HG03159 (cell line): ENCODE measurements at regions not wholly inside any gene's neighbourhood (a gene's known extent, or its start where the extent isn't known, plus 50 kb on each side); places are given as distances from the start of the nearest gene placed in this dataset.
"Not testable (repeated sequence)": the region's sequence is repeated elsewhere in the genome, so short reads cannot be mapped to it uniquely, and the experiment has no call there.

Experiments used
- ATAC-seq: cut with Tn5 transposase; IDR thresholded peaks from one replicate; pipeline ENCODE4 v1.9.1; 2021; ENCODE audit warnings: mild to moderate bottlenecking, moderate library complexity; ENCODE audit not compliant: unreplicated experiment

GRCh38 chr2:87657915-87658314 is 90.0 kb upstream of the PLGLB2 start:
- ATAC-seq = not testable (repeated sequence)

GRCh38 chr2:87658357-87658756 is 89.5 kb upstream of the PLGLB2 start:
- not testable (repeated sequence) for ATAC-seq

- ATAC-seq = not testable (repeated sequence)
Measured at GRCh38 chr2:87658976-87659375, 88.9 kb upstream of the PLGLB2 start.

GRCh38 chr2:87660164-87660563 is 87.7 kb upstream of the PLGLB2 start:
- not testable (repeated sequence) for ATAC-seq

GRCh38 chr2:87662316-87663290 is 85.3 kb upstream of the PLGLB2 start:
- ATAC-seq = not testable (repeated sequence)

- ATAC-seq = not testable (repeated sequence)
Measured at GRCh38 chr2:87663347-87663746, 84.5 kb upstream of the PLGLB2 start.

GRCh38 chr2:87667027-87667426 is 80.9 kb upstream of the PLGLB2 start:
- ATAC-seq = not testable (repeated sequence)

GRCh38 chr2:87668361-87668760 is 79.5 kb upstream of the PLGLB2 start:
- not testable (repeated sequence) for ATAC-seq

- ATAC-seq = not testable (repeated sequence)
Measured at GRCh38 chr2:87669633-87670231, 78.2 kb upstream of the PLGLB2 start.

GRCh38 chr2:87672404-87672803 is 75.5 kb upstream of the PLGLB2 start:
- not testable (repeated sequence) for ATAC-seq

- ATAC-seq = not testable (repeated sequence)
Measured at GRCh38 chr2:87674729-87675128, 73.2 kb upstream of the PLGLB2 start.

- ATAC-seq = not testable (repeated sequence)
Measured at GRCh38 chr2:87675487-87675886, 72.4 kb upstream of the PLGLB2 start.

- not testable (repeated sequence) for ATAC-seq
Measured at GRCh38 chr2:87677421-87677923, 70.4 kb upstream of the PLGLB2 start.

- ATAC-seq = not testable (repeated sequence)
Measured at GRCh38 chr2:87678742-87679173, 69.1 kb upstream of the PLGLB2 start.

- ATAC-seq = not testable (repeated sequence)
Measured at GRCh38 chr2:87679950-87680349, 67.9 kb upstream of the PLGLB2 start.

GRCh38 chr2:87680691-87681090 is 67.2 kb upstream of the PLGLB2 start:
- ATAC-seq = not testable (repeated sequence)

- not testable (repeated sequence) for ATAC-seq
Measured at GRCh38 chr2:87683451-87683850, 64.4 kb upstream of the PLGLB2 start.

- ATAC-seq = not testable (repeated sequence)
Measured at GRCh38 chr2:87683961-87684360, 63.9 kb upstream of the PLGLB2 start.

- ATAC-seq = not testable (repeated sequence)
Measured at GRCh38 chr2:87685558-87685957, 62.3 kb upstream of the PLGLB2 start.

GRCh38 chr2:87686873-87687549 is 60.9 kb upstream of the PLGLB2 start:
- not testable (repeated sequence) for ATAC-seq
